Neural progenitor cell (in vitro differentiated cells): ENCODE measurements at regions not wholly inside any gene's neighbourhood (a gene's known extent, or its start where the extent isn't known, plus 50 kb on each side); places are given as distances from the start of the nearest gene placed in this dataset.

Experiments
- DNase-seq: peaks from one replicate; pipeline ENCODE4 v3.0.0-alpha.2; 2016; ENCODE audit warnings: low spot score
- H2AFZ ChIP-seq: fragments of 200-600 bp; sonication (generic); replicated peaks from 2 replicates; pipeline ENCODE4 v1.6.1; 2016; ENCODE audit warnings: antibody characterized with exemption
- H3F3A ChIP-seq: fragments of 200-600 bp; sonication (generic); 2 replicates; pipeline ENCODE4 v1.6.1; 2016; ENCODE audit warnings: antibody characterized with exemption, low read depth
- H3K27ac ChIP-seq: fragments of 200-600 bp; sonication (generic); 2 replicates; pipeline ENCODE4 v1.5.1; 2016; ENCODE audit warnings: mild to moderate bottlenecking
- H3K27me3 ChIP-seq: fragments of 200-600 bp; sonication (generic); 2 replicates; pipeline ENCODE4 v1.6.1; 2016; ENCODE audit warnings: mild to moderate bottlenecking, moderate library complexity
- H3K36me3 ChIP-seq: fragments of 200-600 bp; sonication (generic); 2 replicates; pipeline ENCODE4 v1.5.1; 2016
- H3K4me1 ChIP-seq: fragments of 200-600 bp; sonication (generic); 2 replicates; pipeline ENCODE4 v1.6.1; 2016; ENCODE audit warnings: mixed run types
- H3K4me2 ChIP-seq: fragments of 200-600 bp; sonication (generic); 2 replicates; pipeline ENCODE4 v1.6.1; 2016
- H3K4me3 ChIP-seq: fragments of 200-600 bp; sonication (generic); 2 replicates; pipeline ENCODE4 v1.5.1; 2016
- H3K79me2 ChIP-seq: fragments of 200-600 bp; sonication (generic); 2 replicates; pipeline ENCODE4 v1.6.1; 2016; ENCODE audit warnings: low read depth
- H3K9ac ChIP-seq: fragments of 200-600 bp; sonication (generic); 2 replicates; pipeline ENCODE4 v1.6.1; 2016
- H3K9me3 ChIP-seq: fragments of 200-600 bp; sonication (generic); 2 replicates; pipeline ENCODE4 v1.5.1; 2016; ENCODE audit warnings: low read depth
- H4K20me1 ChIP-seq: fragments of 200-600 bp; sonication (generic); 2 replicates; pipeline ENCODE4 v1.6.1; 2016; ENCODE audit warnings: low read depth
- H3K27ac Mint-ChIP-seq: 3 replicates; pipeline ENCODE4 v1.8.0; 2021; ENCODE audit warnings: mixed read lengths
- H3K27me3 Mint-ChIP-seq: 2 replicates; pipeline ENCODE4 v1.8.0; 2022; ENCODE audit warnings: low read depth, mild to moderate bottlenecking, inconsistent platforms, moderate library complexity, mixed read lengths; ENCODE audit not compliant: insufficient read depth
- H3K36me3 Mint-ChIP-seq: 3 replicates; pipeline ENCODE4 v1.8.0; 2021; ENCODE audit warnings: mixed read lengths
- H3K4me1 Mint-ChIP-seq: 3 replicates; pipeline ENCODE4 v1.8.0; 2021; ENCODE audit warnings: mixed read lengths
- H3K4me3 Mint-ChIP-seq: 3 replicates; pipeline ENCODE4 v1.8.0; 2021; ENCODE audit warnings: mild to moderate bottlenecking, moderate library complexity, mixed read lengths
- H3K9me3 Mint-ChIP-seq: 3 replicates; pipeline ENCODE4 v1.8.0; 2020; ENCODE audit warnings: mixed read lengths
- CTCF ChIP-seq: fragments of 200-600 bp; sonication (generic); IDR thresholded peaks from 2 replicates; pipeline ENCODE4 v1.5.1; 2017; ENCODE audit warnings: antibody characterized with exemption, mild to moderate bottlenecking
- EZH2 ChIP-seq: fragments of 200-600 bp; sonication (generic); IDR thresholded peaks from 2 replicates; pipeline ENCODE4 v1.6.1; 2017; ENCODE audit warnings: antibody characterized with exemption, mild to moderate bottlenecking, moderate library complexity
- EZH2phosphoT487 ChIP-seq: fragments of 200-600 bp; sonication (generic); IDR thresholded peaks from 2 replicates; pipeline ENCODE4 v1.6.1; 2017; ENCODE audit warnings: antibody characterized with exemption

GRCh38 chrX:43176686-43177085 lies 398.7 kb upstream of the PPP1R2C start:
- H3K27ac Mint-ChIP-seq = no peak overlapping the region
- H3F3A ChIP-seq = no peaks in the 10 kb centered on the region

GRCh38 chrX:43188296-43188695 lies 410.3 kb upstream of the PPP1R2C start:
- no peaks in the 10 kb centered on the region for H3K4me1 ChIP-seq
- no peak overlapping the region for H3K27ac ChIP-seq
- H2AFZ ChIP-seq = no peak overlapping the region
- Mint-ChIP-seq H3K27me3 (no peaks in the 10 kb centered on the region), H3K9me3 (no peaks in the 10 kb centered on the region), H3K4me1 (no peaks in the 10 kb centered on the region), H3K36me3 (no peaks in the 10 kb centered on the region), H3K27ac (no peak overlapping the region), H3K4me3 (no peak overlapping the region)
- H3K9me3 ChIP-seq = no peaks in the 10 kb centered on the region
- TF ChIP-seq CTCF (no peak), EZH2 (no peak), EZH2phosphoT487 (no peak)
- H3K9ac ChIP-seq = no peak overlapping the region
- H3K4me2 ChIP-seq = no peak overlapping the region
- no peaks in the 10 kb centered on the region for H3K27me3 ChIP-seq
- H3K36me3 ChIP-seq = no peaks in the 10 kb centered on the region
- no peak overlapping the region for H3K4me3 ChIP-seq
- no peaks in the 10 kb centered on the region for H3K79me2 ChIP-seq
- H4K20me1 ChIP-seq = no peaks in the 10 kb centered on the region
- no peaks in the 10 kb centered on the region for H3F3A ChIP-seq
- DNase-seq = no peak

More at GRCh38 chrX:43176686-43177085, 398.7 kb upstream of the PPP1R2C start:
- DNase-seq = no peak
- H2AFZ ChIP-seq = no peak overlapping the region
- H3K9ac ChIP-seq = no peak overlapping the region
- no peaks in the 10 kb centered on the region for H3K4me1 Mint-ChIP-seq
- no peak overlapping the region for H3K4me2 ChIP-seq
- H3K27me3 Mint-ChIP-seq = no peaks in the 10 kb centered on the region
- H3K79me2 ChIP-seq = no peaks in the 10 kb centered on the region
- no peaks in the 10 kb centered on the region for H4K20me1 ChIP-seq
- H3K4me1 ChIP-seq = no peaks in the 10 kb centered on the region
- no peak overlapping the region for H3K4me3 ChIP-seq
- peaks cover 5% of the 10 kb centered on the region for H3K9me3 Mint-ChIP-seq
- no peak overlapping the region for H3K4me3 Mint-ChIP-seq
- H3K9me3 ChIP-seq = no peaks in the 10 kb centered on the region
- no peak for TF ChIP-seq CTCF
- TF ChIP-seq EZH2phosphoT487 = no peak
- TF ChIP-seq EZH2 = no peak
- H3K27ac ChIP-seq = no peak overlapping the region
- H3K36me3 ChIP-seq = no peaks in the 10 kb centered on the region
- no peaks in the 10 kb centered on the region for H3K27me3 ChIP-seq
- no peaks in the 10 kb centered on the region for H3K36me3 Mint-ChIP-seq

- H3K4me2 ChIP-seq = no peak overlapping the region
- Mint-ChIP-seq H3K36me3 (no peaks in the 10 kb centered on the region), H3K27me3 (peaks cover 2% of the 10 kb centered on the region), H3K9me3 (peaks cover 15% of the 10 kb centered on the region), H3K4me1 (no peaks in the 10 kb centered on the region), H3K4me3 (no peak overlapping the region), H3K27ac (no peak overlapping the region)
- H3K36me3 ChIP-seq = no peaks in the 10 kb centered on the region
- no peaks in the 10 kb centered on the region for H3F3A ChIP-seq
- no peak overlapping the region for H2AFZ ChIP-seq
- no peak overlapping the region for H3K4me3 ChIP-seq
- TF ChIP-seq EZH2phosphoT487 (no peak), EZH2 (no peak), CTCF (no peak)
- no peak overlapping the region for H3K9ac ChIP-seq
- no peaks in the 10 kb centered on the region for H3K79me2 ChIP-seq
- H3K27me3 ChIP-seq = no peaks in the 10 kb centered on the region
- H3K27ac ChIP-seq = no peak overlapping the region
- H3K9me3 ChIP-seq = peaks cover 13% of the 10 kb centered on the region
- no peak for DNase-seq
- H4K20me1 ChIP-seq = no peaks in the 10 kb centered on the region
- H3K4me1 ChIP-seq = no peaks in the 10 kb centered on the region
These were observed 433.6 kb upstream of the PPP1R2C start for GRCh38 chrX:43211570-43211969.

- H3K36me3 ChIP-seq = no peaks in the 10 kb centered on the region
- Mint-ChIP-seq H3K27ac (no peak overlapping the region), H3K9me3 (peaks cover 12% of the 10 kb centered on the region), H3K36me3 (no peaks in the 10 kb centered on the region), H3K4me3 (no peak overlapping the region), H3K27me3 (no peaks in the 10 kb centered on the region), H3K4me1 (no peaks in the 10 kb centered on the region)
- no peak overlapping the region for H3K4me2 ChIP-seq
- no peak overlapping the region for H3K9ac ChIP-seq
- no peak overlapping the region for H3K4me3 ChIP-seq
- no peak for DNase-seq
- no peaks in the 10 kb centered on the region for H4K20me1 ChIP-seq
- H3K27ac ChIP-seq = no peak overlapping the region
- H3K9me3 ChIP-seq = peaks cover 15% of the 10 kb centered on the region
- H3K27me3 ChIP-seq = no peaks in the 10 kb centered on the region
- TF ChIP-seq EZH2 = no peak
- TF ChIP-seq CTCF = no peak
- TF ChIP-seq EZH2phosphoT487 = no peak
- no peaks in the 10 kb centered on the region for H3F3A ChIP-seq
- no peaks in the 10 kb centered on the region for H3K79me2 ChIP-seq
- no peaks in the 10 kb centered on the region for H3K4me1 ChIP-seq
- H2AFZ ChIP-seq = no peak overlapping the region
These were observed 437.9 kb upstream of the MAOA start for GRCh38 chrX:43218198-43218597.
